HepG2 (cell line): ENCODE measurements at regions not wholly inside any gene's neighbourhood (a gene's known extent, or its start where the extent isn't known, plus 50 kb on each side); places are given as distances from the start of the nearest gene placed in this dataset.
"Not testable (repeated sequence)": the region's sequence is repeated elsewhere in the genome, so short reads cannot be mapped to it uniquely, and the experiment has no call there.

ENCODE experiments used
- ATAC-seq: fragments of 200-7000 bp; cut with Tn5 transposase; 3 replicates; pipeline ENCODE4 v1.9.1; 2020; ENCODE audit warnings: mild to moderate bottlenecking, moderate library complexity
- BruUV-seq: library from RNA; stranded (reverse); fragments of 400-500 nt; replicated peaks from 2 replicates; lab custom pipeline; 2021; lab: Mats Ljungman, UMichigan
- CTCF ChIA-PET: fragments of 300-600 bp; formaldehyde crosslinking; extraction: SDS; loops from one replicate; lab custom pipeline; 2021; ENCODE audit warnings: low total read pairs, inconsistent platforms, low intra/inter-chr PET ratio; lab: Yijun Ruan, JAX
- POLR2A ChIA-PET: fragments of 350-600 bp; sonication (Branson Sonifier 250); formaldehyde crosslinking; loops from one replicate; lab custom pipeline; 2020; ENCODE audit warnings: antibody characterized with exemption, inconsistent platforms; lab: Yijun Ruan, JAX
- DNase-seq: peaks from one replicate; pipeline ENCODE4 v3.0.0-alpha.2; 2015; ENCODE audit warnings: low spot score
- FAIRE-seq: peaks from 3 replicates; lab custom pipeline; 2011; peaks lifted over from hg19 to GRCh38; lab: Jason Lieb, UNC
- H2AFZ ChIP-seq: one replicate; pipeline ENCODE4 v1.6.1; 2011; ENCODE audit warnings: low read length, inconsistent platforms
- H3K27ac ChIP-seq: fragments of 300-600 bp; 3 replicates; pipeline ENCODE4 v1.8.0; 2011; ENCODE audit warnings: mixed run types, mild to moderate bottlenecking, mixed read lengths, low read length, inconsistent platforms; ENCODE audit not compliant: insufficient read depth; ENCODE audit errors: extremely low read length
- H3K27me3 ChIP-seq, 2 experiments: fragments of 200-600 bp in 1 of 2; 2 replicates in 1 of 2; 3 replicates in 1 of 2; pipeline versions ENCODE4 v1.6.0 to v1.8.0; 2011; ENCODE audit warnings: low read length in 2 of 2, mild to moderate bottlenecking in 2 of 2, moderate library complexity in 2 of 2, inconsistent platforms in 1 of 2; ENCODE audit not compliant: insufficient read depth in 2 of 2, control insufficient read depth in 1 of 2
- H3K36me3 ChIP-seq, 2 experiments: fragments of 200-600 bp in 1 of 2; replicated peaks in 1 of 2; 2 replicates in 1 of 2; 3 replicates in 1 of 2; pipeline versions ENCODE4 v1.5.1 to v1.8.0; 2011; ENCODE audit warnings: low read length in 2 of 2, inconsistent platforms in 1 of 2; ENCODE audit not compliant: insufficient read depth in 2 of 2, control insufficient read depth in 1 of 2
- H3K4me1 ChIP-seq: 2 replicates; pipeline ENCODE4 v1.5.1; 2012; ENCODE audit warnings: low read length, inconsistent platforms; ENCODE audit not compliant: insufficient read depth
- H3K4me2 ChIP-seq: 2 replicates; pipeline ENCODE4 v1.6.0; 2011; ENCODE audit warnings: low read depth, low read length, inconsistent platforms
- H3K4me3 ChIP-seq, 3 experiments: fragments of 200-600 bp in 1 of 3; sonication (generic), shearing (Covaris generic) in 1 of 3; replicated peaks in 1 of 3; 2 replicates each; pipeline ENCODE4 v1.5.1; 2011 to 2016; ENCODE audit warnings: low read length in 3 of 3, inconsistent platforms in 2 of 3, low read depth in 2 of 3, mild to moderate bottlenecking in 2 of 3, control low read depth in 1 of 3, mixed read lengths in 1 of 3; ENCODE audit not compliant: insufficient read depth in 1 of 3
- H3K79me2 ChIP-seq: one replicate; pipeline ENCODE4 v1.6.1; 2011; ENCODE audit warnings: low read length, inconsistent platforms; ENCODE audit not compliant: insufficient read depth
- H3K9ac ChIP-seq: 2 replicates; pipeline ENCODE4 v1.6.0; 2011; ENCODE audit warnings: mild to moderate bottlenecking, low read depth, low read length, inconsistent platforms; ENCODE audit not compliant: insufficient read depth
- H3K9me3 ChIP-seq: 2 replicates; pipeline ENCODE4 v1.5.1; 2012; ENCODE audit warnings: mild to moderate bottlenecking, low read length
- H4K20me1 ChIP-seq: 2 replicates; pipeline ENCODE4 v1.6.0; 2011; ENCODE audit warnings: inconsistent platforms, mild to moderate bottlenecking, low read length, moderate library complexity; ENCODE audit not compliant: insufficient read depth
- WGBS: methylation state at CpG from one replicate; pipeline ENCODE4 v1.1.6; 2017; ENCODE audit warnings: low lambda C conversion rate; 5-methylcytosine and 5-hydroxymethylcytosine counted together
- in situ Hi-C: cut with HindIII; loops from 2 replicates; pipeline ENCODE4 v1.10.0; 2017; ENCODE audit warnings: low pct_unique_long_range_greater_than_20kb; ENCODE audit not compliant: extremely low pct_ligation_motif_present
- intact Hi-C: fragments of 100-400 bp; cut with micrococcal nuclease; formaldehyde crosslinking; loops from one replicate; pipeline ENCODE4 v1.10.0; 2022; ENCODE audit not compliant: unreplicated experiment

DNA sequence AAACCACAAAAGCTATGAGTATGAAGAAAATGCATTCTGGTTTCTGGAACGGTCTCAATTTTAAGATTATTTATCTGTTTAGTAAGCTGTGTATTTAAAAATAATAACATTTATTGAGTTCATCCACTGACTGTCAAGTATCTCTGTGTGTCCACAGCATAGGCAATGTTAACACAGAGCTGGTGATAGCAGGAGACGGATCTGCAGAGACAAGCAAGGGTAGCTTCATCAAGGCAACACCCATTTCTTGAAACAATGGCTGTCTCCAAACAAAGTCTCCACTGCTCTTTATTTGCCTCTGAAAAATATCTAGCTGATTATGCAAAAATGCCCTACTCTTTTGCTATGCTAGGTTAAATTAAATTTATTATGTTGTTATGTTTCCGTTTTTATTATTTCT is 818.3 kb downstream of the TTLL7 start:
- H3K4me2 ChIP-seq, H3K36me3 ChIP-seq, H3K9me3 ChIP-seq, H3K4me1 ChIP-seq, H2AFZ ChIP-seq, ATAC-seq, H3K4me3 ChIP-seq, BruUV-seq, in situ Hi-C loops, intact Hi-C loops, H3K27me3 ChIP-seq, DNase-seq, FAIRE-seq, H3K79me2 ChIP-seq, H4K20me1 ChIP-seq, CTCF ChIA-PET, H3K27ac ChIP-seq, H3K9ac ChIP-seq, POLR2A ChIA-PET: not testable (repeated sequence)
- WGBS: 21% methylated on average over 3 of the region's 3 CpGs

GRCh38 chr1:83167634-83168033 is 831.3 kb downstream of the TTLL7 start:
- in situ Hi-C loops, BruUV-seq, H4K20me1 ChIP-seq, H3K4me3 ChIP-seq, ATAC-seq, H3K27ac ChIP-seq, FAIRE-seq, DNase-seq, H3K79me2 ChIP-seq, intact Hi-C loops, POLR2A ChIA-PET, H3K27me3 ChIP-seq, H3K4me2 ChIP-seq, H3K36me3 ChIP-seq, H3K9ac ChIP-seq, H2AFZ ChIP-seq, H3K4me1 ChIP-seq, H3K9me3 ChIP-seq, CTCF ChIA-PET: not testable (repeated sequence)
- 4% methylated on average over 6 of the region's 9 CpGs for WGBS

GRCh38 chr1:83163879-83164475 is 835.0 kb downstream of the TTLL7 start:
- H3K79me2 ChIP-seq, H3K36me3 ChIP-seq, FAIRE-seq, in situ Hi-C loops, H4K20me1 ChIP-seq, H3K4me2 ChIP-seq, ATAC-seq, H3K27me3 ChIP-seq, H2AFZ ChIP-seq, CTCF ChIA-PET, H3K9ac ChIP-seq, H3K4me3 ChIP-seq, DNase-seq, POLR2A ChIA-PET, H3K27ac ChIP-seq, BruUV-seq, H3K4me1 ChIP-seq, intact Hi-C loops: not testable (repeated sequence)
- peaks cover 15% of the 10 kb centered on the region for H3K9me3 ChIP-seq
- 60% methylated on average over 1 of the region's 3 CpGs for WGBS

- WGBS: no CpG with 5 or more reads among the region's 1 CpG
- in situ Hi-C loops, H3K9ac ChIP-seq, BruUV-seq, FAIRE-seq, H3K4me2 ChIP-seq, H2AFZ ChIP-seq, H3K27ac ChIP-seq, H3K4me1 ChIP-seq, DNase-seq, H3K36me3 ChIP-seq, H4K20me1 ChIP-seq, POLR2A ChIA-PET, H3K79me2 ChIP-seq, intact Hi-C loops, CTCF ChIA-PET, ATAC-seq, H3K4me3 ChIP-seq, H3K27me3 ChIP-seq: not testable (repeated sequence)
- H3K9me3 ChIP-seq: peaks cover 10% of the 10 kb centered on the region; the same call in 1 of the 2 replicates
These were observed 840.0 kb downstream of the TTLL7 start for GRCh38 chr1:83158924-83159323.
